Stimulated activated naive CD8-positive, alpha-beta T cell treated with anti-CD3 and anti-CD28 coated beads, Interleukin-15, amount 100 ng/mL, for 72 hours (primary cell): ENCODE measurements at regions not wholly inside any gene's neighbourhood (a gene's known extent, or its start where the extent isn't known, plus 50 kb on each side); places are given as distances from the start of the nearest gene placed in this dataset.
"Not testable (repeated sequence)": the region's sequence is repeated elsewhere in the genome, so short reads cannot be mapped to it uniquely, and the experiment has no call there.

ENCODE experiments used
- ATAC-seq: fragments of 150-1000 bp; cut with Tn5 transposase; 2 replicates; pipeline ENCODE4 v1.10.0; 2021; ENCODE audit warnings: mild to moderate bottlenecking, moderate library complexity
- DNase-seq, 2 donors: peaks; one replicate each; pipeline ENCODE4 v3.0.0; 2021 to 2022
- H3K27ac Mint-ChIP-seq, 2 donors: one replicate each; pipeline ENCODE4 v1.8.0; 2022; ENCODE audit warnings: mild to moderate bottlenecking in 2 of 2, mixed read lengths in 2 of 2, moderate library complexity in 2 of 2
- H3K27me3 Mint-ChIP-seq: one replicate; pipeline ENCODE4 v1.8.0; 2022; ENCODE audit warnings: mixed read lengths
- H3K4me1 Mint-ChIP-seq: one replicate; pipeline ENCODE4 v1.8.0; 2022; ENCODE audit warnings: mild to moderate bottlenecking, mixed read lengths
- H3K4me3 Mint-ChIP-seq, 2 donors: one replicate each; pipeline ENCODE4 v1.8.0; 2022; ENCODE audit warnings: mild to moderate bottlenecking in 2 of 2, mixed read lengths in 2 of 2, moderate library complexity in 1 of 2
- H3K9me3 Mint-ChIP-seq, 2 donors: one replicate each; pipeline ENCODE4 v1.8.0; 2022; ENCODE audit warnings: mixed read lengths in 2 of 2

- Mint-ChIP-seq H3K4me1 (peaks cover 16% of the 10 kb centered on the region), H3K27me3 (no peaks in the 10 kb centered on the region), H3K4me3 (no peak overlapping the region), H3K27ac (no peak overlapping the region), H3K9me3 (peaks cover 0 to 3% of the 10 kb centered on the region in 2 donors)
- ATAC-seq (no peak), DNase-seq (no peak)
These were observed 101.6 kb upstream of the JADE1 start for GRCh38 chr4:128707864-128708263.

GRCh38 chr4:128703948-128704347, 105.6 kb upstream of the JADE1 start:
- no peaks in the 10 kb centered on the region for H3K27me3 Mint-ChIP-seq
- peaks cover 0 to 3% of the 10 kb centered on the region in 2 donors for H3K9me3 Mint-ChIP-seq
- H3K4me1 Mint-ChIP-seq: peaks cover 9% of the 10 kb centered on the region
- ATAC-seq (no peak), DNase-seq (no peak)
- H3K27ac Mint-ChIP-seq: no peak overlapping the region
- no peak overlapping the region for H3K4me3 Mint-ChIP-seq

GRCh38 chr4:128700659-128701350, 108.7 kb upstream of the JADE1 start:
- Mint-ChIP-seq H3K27ac (no peak overlapping the region), H3K9me3 (no peaks in the 10 kb centered on the region), H3K27me3 (no peaks in the 10 kb centered on the region), H3K4me3 (no peak overlapping the region), H3K4me1 (no peaks in the 10 kb centered on the region)
- no peak for ATAC-seq
- no peak for DNase-seq

GRCh38 chr4:128698386-128698785, 111.1 kb upstream of the JADE1 start:
- no peaks in the 10 kb centered on the region for H3K27me3 Mint-ChIP-seq
- H3K4me3 Mint-ChIP-seq: no peak overlapping the region
- no peak for DNase-seq
- H3K4me1 Mint-ChIP-seq: no peaks in the 10 kb centered on the region
- no peak overlapping the region for H3K27ac Mint-ChIP-seq
- no peak for ATAC-seq
- peaks cover 0 to 7% of the 10 kb centered on the region in 2 donors for H3K9me3 Mint-ChIP-seq

GRCh38 chr4:128697323-128697722, 112.2 kb upstream of the JADE1 start:
- Mint-ChIP-seq H3K4me3 (no peak overlapping the region), H3K9me3 (peaks cover 0 to 7% of the 10 kb centered on the region in 2 donors), H3K4me1 (no peaks in the 10 kb centered on the region), H3K27ac (no peak overlapping the region), H3K27me3 (no peaks in the 10 kb centered on the region)
- no peak for DNase-seq
- no peak for ATAC-seq

GRCh38 chr4:128690011-128690410, 119.5 kb upstream of the JADE1 start:
- Mint-ChIP-seq H3K9me3 (peaks cover 0 to 4% of the 10 kb centered on the region in 2 donors), H3K4me3 (no peak overlapping the region), H3K27ac (no peak overlapping the region), H3K4me1 (no peaks in the 10 kb centered on the region), H3K27me3 (peaks cover 6% of the 10 kb centered on the region)
- DNase-seq (no peak), ATAC-seq (no peak)

- no peaks in the 10 kb centered on the region for H3K4me1 Mint-ChIP-seq
- H3K27me3 Mint-ChIP-seq: peaks cover 9% of the 10 kb centered on the region
- no peaks in the 10 kb centered on the region for H3K9me3 Mint-ChIP-seq
These were observed 120.6 kb upstream of the JADE1 start for GRCh38 chr4:128688846-128689437.

GRCh38 chr4:128688033-128688721, 121.3 kb upstream of the JADE1 start:
- H3K4me1 Mint-ChIP-seq: no peaks in the 10 kb centered on the region
- no peak overlapping the region for H3K4me3 Mint-ChIP-seq
- no peak for ATAC-seq
- no peak overlapping the region for H3K27ac Mint-ChIP-seq
- DNase-seq: no peak
- no peaks in the 10 kb centered on the region for H3K9me3 Mint-ChIP-seq
- H3K27me3 Mint-ChIP-seq: peaks cover 17% of the 10 kb centered on the region

More at GRCh38 chr4:128688846-128689437, 120.6 kb upstream of the JADE1 start:
- H3K4me3 Mint-ChIP-seq: no peak overlapping the region
- no peak for ATAC-seq
- no peak for DNase-seq
- H3K27ac Mint-ChIP-seq: no peak overlapping the region

- no peak for ATAC-seq
These were observed 122.7 kb upstream of the JADE1 start for GRCh38 chr4:128686810-128687209.

GRCh38 chr4:128686032-128686465, 123.5 kb upstream of the JADE1 start:
- no peak overlapping the region for H3K4me3 Mint-ChIP-seq
- ATAC-seq (no peak), DNase-seq (no peak)
- peaks cover 22% of the 10 kb centered on the region for H3K27me3 Mint-ChIP-seq
- peak overlapping the region in 1 of 2 donors; percentile 67 for H3K27ac Mint-ChIP-seq
- H3K4me1 Mint-ChIP-seq: no peaks in the 10 kb centered on the region
- H3K9me3 Mint-ChIP-seq: no peaks in the 10 kb centered on the region

More at GRCh38 chr4:128686810-128687209, 122.7 kb upstream of the JADE1 start:
- Mint-ChIP-seq H3K4me1 (no peaks in the 10 kb centered on the region), H3K27ac (peak overlapping the region in 1 of 2 donors; percentile 27), H3K4me3 (no peak overlapping the region), H3K27me3 (peaks cover 22% of the 10 kb centered on the region), H3K9me3 (no peaks in the 10 kb centered on the region)
- no peak for DNase-seq

- ATAC-seq: no peak
- no peaks in the 10 kb centered on the region for H3K9me3 Mint-ChIP-seq
- peaks cover 22% of the 10 kb centered on the region for H3K27me3 Mint-ChIP-seq
- H3K27ac Mint-ChIP-seq: no peak overlapping the region
- H3K4me1 Mint-ChIP-seq: no peaks in the 10 kb centered on the region
- no peak overlapping the region for H3K4me3 Mint-ChIP-seq
- DNase-seq: no peak
These were observed 125.5 kb upstream of the JADE1 start for GRCh38 chr4:128684016-128684415.

- peaks cover 22% of the 10 kb centered on the region for H3K27me3 Mint-ChIP-seq
- no peak overlapping the region for H3K4me3 Mint-ChIP-seq
- H3K9me3 Mint-ChIP-seq: no peaks in the 10 kb centered on the region
- no peaks in the 10 kb centered on the region for H3K4me1 Mint-ChIP-seq
- no peak for DNase-seq
- H3K27ac Mint-ChIP-seq: no peak overlapping the region
- no peak for ATAC-seq
These were observed 126.4 kb upstream of the JADE1 start for GRCh38 chr4:128682942-128683666.

GRCh38 chr4:128676095-128676494, 133.4 kb upstream of the JADE1 start:
- H3K4me1 Mint-ChIP-seq: no peaks in the 10 kb centered on the region
- no peaks in the 10 kb centered on the region for H3K9me3 Mint-ChIP-seq
- no peak overlapping the region for H3K27ac Mint-ChIP-seq
- H3K4me3 Mint-ChIP-seq: no peak overlapping the region
- ATAC-seq (no peak), DNase-seq (no peak)
- H3K27me3 Mint-ChIP-seq: no peaks in the 10 kb centered on the region

GRCh38 chr4:128675083-128675482, 134.4 kb upstream of the JADE1 start:
- DNase-seq: no peak
- H3K27me3 Mint-ChIP-seq: no peaks in the 10 kb centered on the region
- H3K4me3 Mint-ChIP-seq: no peak overlapping the region
- H3K9me3 Mint-ChIP-seq: no peaks in the 10 kb centered on the region
- no peak overlapping the region for H3K27ac Mint-ChIP-seq
- H3K4me1 Mint-ChIP-seq: no peaks in the 10 kb centered on the region
- ATAC-seq: no peak

- H3K27me3 Mint-ChIP-seq, H3K4me3 Mint-ChIP-seq, H3K9me3 Mint-ChIP-seq, ATAC-seq, H3K4me1 Mint-ChIP-seq, DNase-seq, H3K27ac Mint-ChIP-seq: not testable (repeated sequence)
These were observed 136.3 kb upstream of the JADE1 start for GRCh38 chr4:128673159-128673558.
